Dermis blood vessel endothelial cell (primary cell): ENCODE measurements at regions not wholly inside any gene's neighbourhood (a gene's known extent, or its start where the extent isn't known, plus 50 kb on each side); places are given as distances from the start of the nearest gene placed in this dataset.
A peak's percentile ranks its signal among the peaks of the same experiment; 100 is the strongest.
"Not testable (repeated sequence)": the region's sequence is repeated elsewhere in the genome, so short reads cannot be mapped to it uniquely, and the experiment has no call there.

ENCODE experiments used
- DNase-seq: peaks from one replicate; pipeline ENCODE4 v3.0.0; 2010

- not testable (repeated sequence) for DNase-seq
Observed at GRCh38 chr2:87438780-87439454, 309.0 kb upstream of the PLGLB2 start.

- DNase-seq, result not testable (repeated sequence)
Observed at GRCh38 chr2:87439617-87440204, 308.2 kb upstream of the PLGLB2 start.

- DNase-seq, result not testable (repeated sequence)
Observed at GRCh38 chr2:87440650-87441049, 307.2 kb upstream of the PLGLB2 start.

GRCh38 chr2:87441375-87441774 is 306.5 kb upstream of the PLGLB2 start:
- not testable (repeated sequence) for DNase-seq

GRCh38 chr2:87442983-87443577 is 304.8 kb upstream of the PLGLB2 start:
- DNase-seq, result not testable (repeated sequence)

- DNase-seq, result not testable (repeated sequence)
Observed at GRCh38 chr2:87444951-87445350, 302.9 kb upstream of the PLGLB2 start.

GRCh38 chr2:87445613-87446312 is 302.1 kb upstream of the PLGLB2 start:
- DNase-seq, result not testable (repeated sequence)

- not testable (repeated sequence) for DNase-seq
Observed at GRCh38 chr2:87446313-87446696, 301.6 kb upstream of the PLGLB2 start.

- DNase-seq, result not testable (repeated sequence)
Observed at GRCh38 chr2:87449462-87449980, 298.4 kb upstream of the PLGLB2 start.

- not testable (repeated sequence) for DNase-seq
Observed at GRCh38 chr2:87452193-87452592, 295.7 kb upstream of the PLGLB2 start.

GRCh38 chr2:87452861-87453260 is 295.0 kb upstream of the PLGLB2 start:
- DNase-seq, result peak; percentile 52

- DNase-seq, result not testable (repeated sequence)
Observed at GRCh38 chr2:87453965-87454364, 293.9 kb upstream of the PLGLB2 start.

GRCh38 chr2:87454421-87454820 is 293.5 kb upstream of the PLGLB2 start:
- not testable (repeated sequence) for DNase-seq

- DNase-seq, result not testable (repeated sequence)
Observed at GRCh38 chr2:87455209-87455853, 292.6 kb upstream of the PLGLB2 start.

- not testable (repeated sequence) for DNase-seq
Observed at GRCh38 chr2:87455854-87456249, 292.0 kb upstream of the PLGLB2 start.

GRCh38 chr2:87456477-87457128 is 291.3 kb upstream of the PLGLB2 start:
- peak; percentile 30 for DNase-seq

GRCh38 chr2:87457129-87457499 is 290.8 kb upstream of the PLGLB2 start:
- not testable (repeated sequence) for DNase-seq

GRCh38 chr2:87458938-87459337 is 288.9 kb upstream of the PLGLB2 start:
- DNase-seq, result not testable (repeated sequence)

GRCh38 chr2:87460104-87460503 is 287.8 kb upstream of the PLGLB2 start:
- DNase-seq, result peak; percentile 41

GRCh38 chr2:87460662-87461061 is 287.2 kb upstream of the PLGLB2 start:
- not testable (repeated sequence) for DNase-seq

- DNase-seq, result not testable (repeated sequence)
Observed at GRCh38 chr2:87461671-87462070, 286.2 kb upstream of the PLGLB2 start.

- DNase-seq, result not testable (repeated sequence)
Observed at GRCh38 chr2:87464219-87464618, 283.7 kb upstream of the PLGLB2 start.
